Hematopoietic multipotent progenitor cell treated with erythropoietin and hydrocortisone succinate and interleukin-3 and kit ligand, for 6 days (in vitro differentiated cells): ENCODE measurements at regions not wholly inside any gene's neighbourhood (a gene's known extent, or its start where the extent isn't known, plus 50 kb on each side); places are given as distances from the start of the nearest gene placed in this dataset.
A peak's percentile ranks its signal among the peaks of the same experiment; 100 is the strongest.
"Not testable (repeated sequence)": the region's sequence is repeated elsewhere in the genome, so short reads cannot be mapped to it uniquely, and the experiment has no call there.

Source experiments
- DNase-seq: peaks from one replicate; pipeline ENCODE4 v3.0.0-alpha.2; 2015

DNA sequence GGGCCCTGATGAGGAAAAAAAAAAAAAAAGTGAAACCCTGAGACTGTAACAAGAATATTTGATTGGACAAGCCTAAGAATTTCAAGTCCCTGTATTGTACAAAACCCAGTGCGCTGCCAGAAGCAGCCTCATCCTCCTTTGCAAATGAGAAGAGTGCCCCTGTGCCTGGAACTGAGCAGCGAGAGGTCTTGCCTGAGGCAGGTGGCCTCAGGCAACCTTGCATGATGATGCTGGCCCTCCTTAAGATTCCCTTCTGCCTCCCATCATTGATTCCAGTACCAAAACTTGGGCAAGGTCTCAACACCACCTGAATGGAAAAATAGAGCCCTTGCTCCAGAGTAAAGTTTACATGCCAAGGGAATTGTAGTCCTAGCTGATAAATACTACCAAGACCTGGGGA lies 129.6 kb upstream of the RAB4A start:
- no peak for DNase-seq

DNA sequence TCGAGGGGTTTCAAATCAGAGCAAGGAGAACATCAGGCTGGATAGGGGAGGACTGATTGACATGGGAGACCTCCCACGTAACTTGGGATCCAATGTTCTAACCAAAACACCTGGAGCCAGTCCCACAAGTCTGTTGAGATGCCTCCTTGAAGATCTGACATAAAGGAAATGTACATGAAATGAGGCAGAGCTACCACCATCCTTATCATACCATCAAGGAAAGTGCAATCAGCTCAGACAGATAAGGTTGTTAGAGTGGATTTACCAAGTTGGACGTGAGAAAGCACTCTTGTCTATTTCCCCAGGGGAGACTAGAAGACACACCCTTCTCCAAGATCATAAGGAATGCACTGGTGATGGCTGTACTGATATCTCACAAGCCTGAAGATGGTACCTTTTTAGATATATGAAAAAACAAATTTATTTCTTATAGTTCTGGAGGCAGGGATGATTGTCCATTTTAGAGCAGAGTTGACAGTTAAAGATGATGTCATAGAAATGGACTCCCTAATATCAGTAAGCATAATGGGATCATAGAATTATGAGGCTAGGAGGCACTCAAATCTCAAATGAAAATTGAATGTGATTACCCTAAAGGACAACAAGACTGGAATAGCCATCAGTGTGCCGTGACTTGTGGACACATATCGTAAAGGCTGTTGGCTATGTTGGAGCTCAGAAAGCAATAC lies 129.1 kb upstream of the RAB4A start:
- DNase-seq: peak; percentile 26

DNA sequence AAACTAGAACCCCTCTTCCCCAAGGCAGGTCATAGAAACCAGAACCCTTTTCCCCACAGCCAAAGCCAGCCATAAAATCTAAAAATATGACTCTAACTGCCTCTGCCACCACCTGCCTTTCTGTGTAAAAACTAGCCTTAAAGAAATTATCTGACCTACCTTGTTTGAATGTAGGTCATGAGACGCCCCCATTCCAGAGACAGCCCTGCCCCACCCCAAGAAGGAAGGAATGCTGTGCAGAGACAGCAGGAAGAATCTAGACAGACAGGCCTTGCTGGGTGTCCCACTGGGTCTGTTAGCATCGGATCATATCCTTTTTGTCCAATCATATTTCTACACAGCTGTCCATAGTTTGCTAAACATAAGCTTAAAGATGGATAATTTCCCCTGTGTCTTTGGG lies 128.4 kb upstream of the RAB4A start:
- DNase-seq: no peak

DNA sequence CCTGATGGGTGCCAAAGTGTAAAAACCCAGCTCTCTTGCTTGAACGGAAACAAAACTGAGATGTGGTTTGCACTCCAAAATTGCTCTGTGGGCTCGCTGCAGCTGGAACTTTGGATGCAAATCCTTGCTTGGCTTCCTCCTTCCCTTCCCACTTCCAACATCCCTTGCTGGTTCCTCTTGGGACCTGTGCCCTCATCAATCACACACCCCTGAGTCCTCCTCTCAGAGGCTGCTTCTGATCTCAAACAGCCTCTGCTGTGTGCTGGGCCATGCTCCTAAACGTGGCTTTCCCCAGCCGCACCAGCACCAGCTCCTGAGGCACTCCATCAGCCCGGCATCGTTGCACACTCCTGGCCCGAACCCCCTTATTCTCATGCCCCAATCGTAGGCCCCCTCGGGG lies 124.3 kb upstream of the RAB4A start:
- no peak for DNase-seq

DNA sequence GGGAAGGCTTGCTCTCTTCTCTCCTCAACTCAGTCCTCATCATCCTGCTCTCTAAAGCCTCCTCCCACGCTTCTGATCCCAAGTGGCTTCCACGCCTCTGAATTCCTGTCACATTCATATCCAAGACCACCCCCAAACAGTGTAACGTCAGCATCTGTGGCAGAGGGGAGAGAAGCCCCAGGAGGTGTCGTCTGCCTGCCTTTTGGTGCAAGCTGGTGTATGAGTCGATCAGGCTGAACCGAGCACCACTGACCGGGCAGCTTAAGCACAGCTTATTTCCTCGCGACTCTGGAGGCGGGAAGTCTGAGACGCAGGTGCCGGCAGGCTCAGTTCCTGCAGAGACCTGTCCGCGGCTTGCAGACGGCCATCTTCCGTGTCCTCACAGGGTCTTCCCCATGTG lies 123.8 kb upstream of the RAB4A start:
- no peak for DNase-seq

DNA sequence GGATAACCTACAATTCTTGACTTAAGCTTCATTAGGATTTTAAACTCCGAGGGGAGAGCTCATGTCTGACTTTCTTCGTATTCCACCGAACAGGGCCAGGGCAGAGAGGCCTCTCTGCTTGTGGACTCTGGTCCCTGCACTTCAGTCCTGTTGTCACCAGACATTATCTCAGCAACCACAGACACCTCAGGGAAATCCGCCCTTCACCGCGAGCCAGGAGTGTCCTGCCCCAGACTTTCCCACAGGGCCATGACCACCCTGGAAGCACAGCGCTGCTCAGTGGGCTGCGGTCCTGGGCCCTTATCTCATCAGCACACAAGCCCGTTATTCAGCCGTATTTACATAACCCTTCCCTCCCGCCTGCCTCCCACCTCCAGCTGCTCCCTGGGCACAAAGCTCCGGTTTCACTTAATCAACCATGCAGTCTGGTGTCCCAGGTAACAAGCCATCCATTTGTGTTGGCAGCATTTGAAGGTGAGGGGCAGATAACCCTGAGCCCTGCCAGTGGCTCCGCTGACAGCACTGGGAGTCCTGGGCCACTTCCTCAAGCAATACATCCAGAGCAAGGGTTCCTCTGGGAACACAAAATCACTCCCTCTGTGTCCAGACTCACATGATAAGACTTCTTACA lies 122.8 kb upstream of the RAB4A start:
- peak; percentile 91 for DNase-seq

DNA sequence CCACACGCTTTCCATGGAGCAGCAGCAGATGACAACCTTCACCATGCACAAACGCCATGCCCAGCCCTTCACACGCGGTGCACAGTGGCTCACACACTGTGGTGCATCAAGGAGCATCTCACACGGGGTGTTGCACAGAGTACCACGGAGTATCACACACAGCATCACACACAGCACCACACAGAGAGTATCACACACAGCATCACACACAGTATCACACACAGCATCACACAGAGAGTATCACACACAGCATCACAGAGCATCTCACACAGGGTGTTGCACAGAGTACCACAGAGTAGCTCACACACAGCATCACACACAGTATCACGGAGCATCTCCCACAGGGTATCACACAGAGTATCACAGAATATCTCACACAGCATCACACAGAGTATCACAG lies 122.2 kb upstream of the RAB4A start:
- DNase-seq: no peak

DNA sequence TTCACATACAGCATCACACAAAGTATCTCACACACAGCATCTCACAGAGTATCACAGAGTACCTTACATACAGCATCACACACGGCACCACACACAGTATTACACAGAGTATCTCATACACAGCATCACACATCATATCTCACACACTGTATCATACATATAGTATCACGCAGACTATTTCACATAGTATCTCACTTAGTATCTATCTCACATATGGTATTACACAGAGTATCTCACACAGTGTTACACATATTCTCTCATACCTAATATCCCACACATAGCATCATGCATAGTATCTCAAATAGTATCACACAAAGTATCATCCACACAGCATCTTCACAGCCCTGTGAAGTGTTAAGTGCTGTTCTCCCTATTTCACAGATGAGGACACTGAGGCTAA lies 121.5 kb upstream of the RAB4A start:
- no peak for DNase-seq

DNA sequence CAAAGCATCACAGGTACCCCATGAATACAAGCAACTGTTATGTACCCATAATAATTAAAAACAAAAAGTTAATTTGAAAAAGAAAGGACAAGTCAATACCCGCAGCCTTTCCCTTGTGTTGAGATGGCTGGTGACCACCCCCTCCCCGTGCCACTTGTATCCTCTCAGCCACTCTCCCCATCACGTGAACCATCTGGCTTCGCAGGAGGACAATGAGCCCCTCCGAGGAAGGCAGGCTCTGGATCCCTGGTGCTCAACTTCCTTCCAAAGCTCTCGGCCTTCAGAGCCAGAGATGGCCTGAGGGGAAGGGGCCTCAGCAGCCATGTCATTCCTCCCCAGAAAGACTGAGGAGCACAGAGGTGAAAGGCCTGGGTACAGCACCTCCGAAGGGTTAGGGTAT lies 120.4 kb upstream of the RAB4A start:
- DNase-seq: no peak

DNA sequence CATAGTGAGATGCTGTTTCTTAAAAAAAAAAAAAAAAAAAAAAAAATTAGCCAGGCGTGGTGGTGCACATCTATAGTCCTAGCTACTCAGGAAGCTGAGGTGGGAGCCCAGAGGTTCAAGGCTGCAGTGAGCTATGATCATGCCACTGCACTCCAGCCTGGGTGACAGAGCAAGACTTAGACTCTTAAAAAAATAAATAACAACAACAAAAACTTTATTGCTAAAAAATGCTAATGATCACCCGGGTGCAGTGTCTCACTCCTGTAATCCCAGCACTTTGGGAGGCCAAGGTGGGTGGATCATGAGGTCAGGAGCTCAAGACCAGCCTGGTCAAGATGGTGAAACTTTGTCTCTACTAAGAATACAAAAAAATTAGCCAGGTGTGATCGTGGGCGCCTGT lies 119.5 kb upstream of the RAB4A start:
- DNase-seq: not testable (repeated sequence)

DNA sequence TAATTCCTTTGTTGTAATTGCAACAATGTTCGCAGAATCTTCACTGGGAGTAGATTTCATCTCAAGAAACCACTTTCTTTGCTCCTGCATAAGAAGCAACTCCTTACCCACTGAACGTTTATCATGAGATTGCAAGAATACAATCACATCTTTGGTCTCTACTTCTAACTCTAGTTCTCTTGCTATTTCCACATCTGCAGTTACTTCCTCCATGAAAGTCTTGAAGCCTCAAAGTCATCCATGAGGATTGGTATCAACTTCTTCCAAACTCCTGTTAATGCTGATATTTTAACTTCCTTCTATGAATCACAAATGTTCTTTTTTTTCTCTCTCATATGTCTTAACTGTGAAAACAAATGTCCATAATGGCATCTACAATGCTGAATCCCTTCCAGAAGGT lies 118.6 kb upstream of the RAB4A start:
- DNase-seq: no peak

DNA sequence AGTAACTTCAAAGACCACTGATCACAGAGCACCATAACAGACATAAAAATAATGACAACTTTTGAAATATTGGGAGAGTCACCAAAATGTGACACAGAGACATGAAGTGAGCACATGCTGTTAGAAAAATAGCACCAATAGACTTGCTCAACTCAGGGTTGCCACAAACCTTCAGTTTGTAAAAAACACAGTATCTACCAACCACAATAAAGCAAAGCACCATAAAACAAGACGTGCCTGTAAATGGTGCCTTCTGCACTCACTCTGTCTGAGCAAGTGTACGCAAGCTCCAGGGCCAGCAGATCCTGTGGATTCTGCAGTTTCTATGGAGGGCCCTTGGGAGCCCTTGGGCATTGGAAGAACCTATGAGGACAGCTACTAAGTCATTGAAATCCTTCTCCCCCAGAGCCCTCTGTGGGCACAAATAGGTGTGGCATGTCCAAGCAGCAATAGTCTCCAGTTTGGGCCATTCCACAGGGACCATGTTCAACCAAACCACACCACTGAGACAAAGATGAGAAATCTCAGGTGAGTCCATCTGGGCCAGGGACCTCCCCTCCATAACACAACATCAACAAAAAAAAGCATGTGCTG lies 116.9 kb upstream of the RAB4A start:
- DNase-seq: no peak

DNA sequence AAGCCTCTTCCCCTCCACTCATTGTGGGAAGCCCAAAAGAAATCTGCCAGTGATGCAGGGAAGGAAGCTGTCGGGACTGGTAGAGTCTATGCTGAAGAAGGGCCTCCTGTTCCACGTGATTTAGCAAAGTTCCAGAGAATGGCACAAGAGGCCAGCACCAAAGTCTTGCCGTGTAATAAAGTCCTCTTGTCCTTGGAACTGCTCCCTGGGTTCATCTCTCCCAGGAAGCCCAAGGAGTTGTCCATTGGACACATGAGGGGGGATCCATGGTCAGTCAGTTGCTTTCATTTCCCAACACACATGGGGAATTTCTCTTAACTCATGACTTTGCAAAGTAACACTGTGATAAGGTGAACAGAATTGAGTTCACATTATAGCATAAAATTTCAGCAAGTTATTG lies 116.1 kb upstream of the RAB4A start:
- no peak for DNase-seq

DNA sequence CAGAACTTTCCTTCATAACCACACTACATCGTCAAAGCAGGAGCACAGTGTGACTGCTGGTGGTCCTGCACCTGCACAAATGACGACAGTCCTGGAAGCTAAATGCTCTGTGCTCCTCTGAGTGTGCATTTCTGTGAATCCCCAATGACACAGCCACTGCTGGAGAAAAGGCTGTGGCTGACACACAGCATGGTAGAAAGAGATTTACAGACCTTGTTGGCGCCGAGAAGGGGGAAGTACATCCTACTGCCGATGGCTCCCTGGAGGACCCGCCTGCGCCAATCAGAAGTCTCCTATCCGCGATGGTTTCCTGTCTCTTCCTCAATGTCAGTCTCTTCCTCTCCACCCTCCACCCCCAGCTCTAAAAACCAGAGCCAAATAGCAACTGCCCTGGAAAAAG lies 115.4 kb upstream of the RAB4A start:
- DNase-seq: peak; percentile 53

DNA sequence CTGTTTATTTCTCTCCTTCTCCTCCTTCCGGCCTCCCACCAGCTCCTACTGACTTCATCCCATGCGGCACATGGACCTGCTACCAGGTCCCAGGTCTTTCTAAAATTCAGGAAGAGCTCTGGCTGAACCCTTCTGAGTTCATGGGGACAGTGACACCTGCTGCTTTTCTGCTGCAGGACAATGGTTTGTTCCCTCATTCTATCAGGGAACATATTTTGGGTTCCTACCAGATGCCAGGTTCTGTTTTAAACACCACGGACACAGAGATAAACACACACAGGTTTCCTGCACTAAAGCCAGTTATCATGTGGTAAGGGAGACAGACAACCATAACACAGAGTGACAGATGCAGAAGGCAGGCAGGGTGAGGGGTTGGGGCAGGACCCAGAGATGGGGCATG lies 114.0 kb upstream of the RAB4A start:
- DNase-seq: peak; percentile 59

DNA sequence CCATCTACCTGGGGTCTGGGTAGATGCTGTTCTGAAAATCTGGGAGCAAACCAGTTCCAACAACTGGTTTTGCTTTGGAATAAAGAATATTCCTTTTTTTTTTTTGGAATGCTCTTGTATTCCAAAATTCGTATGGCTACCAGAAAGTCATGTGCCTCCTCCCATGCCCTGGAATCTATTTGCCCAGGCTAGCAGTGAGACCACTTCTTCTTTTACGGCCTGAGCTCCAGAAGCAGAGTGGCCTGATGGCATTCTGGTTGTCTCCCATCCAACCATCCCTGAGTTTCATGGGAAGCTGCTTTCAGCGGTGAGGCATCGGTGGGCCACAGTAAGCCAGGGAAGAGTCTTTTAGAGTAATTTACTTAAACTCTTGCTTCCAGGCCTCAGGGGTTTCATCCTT lies 113.4 kb upstream of the RAB4A start:
- DNase-seq: no peak

DNA sequence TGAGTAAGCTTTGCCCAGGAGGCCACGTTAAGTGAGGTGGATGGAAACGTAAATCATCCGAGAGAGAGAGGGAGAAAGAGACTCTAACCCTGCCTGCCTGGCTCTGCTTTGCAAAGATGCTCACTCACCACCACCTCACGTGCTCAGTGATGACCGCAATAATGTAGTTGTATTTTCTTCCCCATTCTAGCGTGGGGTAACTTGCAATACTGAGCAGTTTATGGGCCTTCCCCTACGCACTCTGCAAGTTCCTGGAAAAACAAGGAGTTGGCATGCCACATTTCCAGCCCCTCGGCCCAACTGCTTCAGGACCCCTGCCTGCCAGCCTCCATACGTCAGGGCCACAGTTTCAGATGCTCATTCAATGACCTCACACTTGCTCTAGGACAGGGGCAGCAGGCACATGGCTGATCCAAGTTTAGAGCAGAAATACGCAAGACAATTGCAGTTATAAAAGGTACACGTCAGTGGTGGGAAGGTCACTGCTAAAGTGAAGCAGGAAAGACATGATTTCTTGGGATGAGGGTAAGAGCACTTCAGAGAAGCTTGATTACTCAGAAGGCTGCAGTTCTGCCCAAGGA lies 112.5 kb upstream of the RAB4A start:
- DNase-seq: peak; percentile 53

DNA sequence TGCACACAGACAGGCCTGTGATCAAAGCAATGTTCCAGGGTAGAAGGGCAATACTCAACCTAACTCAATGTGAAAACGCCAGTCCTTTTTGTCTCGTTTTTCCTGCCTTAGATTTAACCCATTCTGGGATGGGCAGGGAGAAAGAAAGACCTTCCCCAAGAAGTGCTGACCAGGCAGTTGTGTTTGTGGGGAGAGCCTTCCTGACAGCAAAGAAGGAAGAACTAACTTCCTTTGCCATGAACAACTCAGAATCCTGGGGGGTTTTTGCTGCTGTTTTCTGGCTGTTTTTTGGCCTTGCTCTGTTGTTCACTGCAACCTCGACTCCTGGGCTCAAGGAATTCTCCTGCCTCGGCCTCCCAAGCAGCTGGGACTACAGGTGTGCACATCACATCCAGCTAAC lies 112.0 kb upstream of the RAB4A start:
- DNase-seq: no peak

DNA sequence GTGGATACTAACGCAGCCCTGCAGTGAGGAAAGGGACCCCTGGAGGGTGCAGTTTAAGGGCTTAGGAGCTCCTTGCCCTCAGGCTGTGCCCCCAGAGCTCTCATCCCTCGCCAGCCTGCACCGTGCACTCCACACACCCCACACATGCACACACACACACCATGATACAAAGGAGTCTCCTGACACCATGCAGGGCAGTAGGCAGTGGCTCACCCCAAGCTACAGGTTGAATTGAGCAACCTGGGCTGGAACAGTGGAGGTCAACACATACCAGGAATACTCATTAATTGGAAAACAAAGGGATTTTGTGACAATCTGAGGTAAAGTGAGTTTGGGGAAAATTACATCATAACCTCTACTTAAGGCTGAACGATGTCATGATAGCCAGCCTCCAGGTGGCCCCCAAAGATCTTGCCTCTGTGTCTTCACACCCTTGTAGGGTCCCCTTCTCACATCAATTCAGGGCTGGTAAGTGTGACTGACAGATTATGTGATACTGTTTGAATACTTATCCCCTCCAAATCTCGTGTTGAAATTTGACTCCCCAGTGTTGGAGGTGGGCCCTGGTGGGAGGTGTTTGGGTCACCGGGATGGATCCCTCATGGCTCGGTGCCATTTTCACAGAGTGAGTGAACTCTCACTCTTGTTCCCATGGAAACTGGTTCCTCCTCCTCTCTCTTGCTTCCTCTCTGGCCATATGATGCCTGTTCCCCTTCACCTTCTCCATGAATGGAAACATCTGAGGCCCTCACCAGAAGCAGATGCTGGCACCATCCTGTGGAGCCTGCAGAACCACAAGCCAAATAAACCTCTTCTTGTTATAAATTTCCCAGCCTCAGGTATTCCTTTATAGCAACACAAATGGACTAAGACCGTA lies 111.0 kb upstream of the RAB4A start:
- no peak for DNase-seq

DNA sequence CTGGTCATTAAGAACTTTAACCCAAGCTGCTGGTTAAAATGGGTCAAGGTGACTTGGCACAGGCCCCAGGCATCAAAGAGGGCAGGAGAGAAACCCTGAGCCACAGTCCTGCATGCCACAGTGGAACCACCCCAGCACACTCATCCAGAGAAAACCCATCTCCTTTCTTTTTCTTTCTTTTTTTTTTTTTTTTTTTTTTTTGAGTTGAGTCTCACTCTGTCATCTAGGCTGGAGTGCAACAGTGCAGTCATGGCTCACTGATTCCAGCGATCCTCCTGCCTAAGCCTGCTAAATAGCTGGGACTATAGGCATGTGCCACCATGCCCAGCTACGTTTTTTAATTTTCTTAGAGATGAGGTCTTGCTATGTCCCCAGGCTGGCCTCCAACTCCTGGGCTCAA lies 109.2 kb upstream of the RAB4A start:
- no peak for DNase-seq

DNA sequence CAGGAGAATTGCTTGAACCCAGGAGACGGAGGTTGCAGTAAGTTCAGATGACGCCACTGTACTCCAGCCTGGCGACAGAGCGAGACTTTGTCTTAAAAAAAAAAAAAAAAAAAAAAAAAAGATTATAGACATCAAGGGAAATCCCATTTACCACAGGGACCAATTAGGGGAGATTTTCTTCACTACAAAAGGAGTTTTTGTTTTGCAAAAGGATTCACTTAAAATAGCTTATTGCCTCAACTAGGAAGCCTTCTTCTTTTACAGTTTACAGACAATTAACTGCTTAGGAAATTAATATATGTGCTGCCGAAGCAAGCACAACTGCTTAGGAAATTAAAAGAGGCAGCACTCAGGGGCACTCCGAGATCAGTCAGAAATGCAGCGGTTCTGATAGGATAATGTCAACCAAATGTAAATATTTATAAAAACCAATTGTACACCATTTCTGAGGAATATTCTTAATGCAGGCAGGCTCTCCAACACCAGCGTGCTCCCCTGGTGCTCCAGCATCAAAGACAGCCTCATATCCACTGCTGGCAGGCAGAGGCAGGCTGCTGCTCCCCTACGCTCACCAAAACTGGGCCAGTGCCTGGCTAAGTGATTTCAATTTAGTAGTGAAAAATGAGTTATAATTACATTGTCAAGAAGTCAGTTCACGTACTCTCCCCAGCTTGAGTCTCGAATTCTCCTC lies 107.9 kb upstream of the RAB4A start:
- no peak for DNase-seq

DNA sequence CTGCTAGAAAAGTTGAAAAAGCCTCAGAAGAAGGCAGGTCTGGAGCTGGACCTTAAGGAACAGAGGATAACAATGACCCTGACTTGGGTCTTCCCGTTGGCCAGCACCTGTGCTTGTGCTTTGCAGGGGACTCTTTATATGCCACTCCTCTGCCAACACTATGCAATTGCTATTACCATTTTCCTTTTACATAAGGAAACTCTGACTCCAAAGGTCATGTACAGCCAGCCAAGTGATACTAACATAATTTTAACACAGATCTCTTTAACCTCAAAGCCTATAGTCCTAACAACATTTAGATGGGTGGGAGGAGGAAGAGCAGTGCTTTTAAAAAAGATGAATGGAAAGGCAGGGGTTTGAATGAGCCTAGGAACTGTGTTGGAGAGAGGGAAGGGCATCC lies 106.6 kb upstream of the RAB4A start:
- no peak for DNase-seq
